Activated CD8-positive, alpha-beta memory T cell treated with anti-CD3 and anti-CD28 coated beads, Interleukin-2, amount 50 U/mL, for 1 hour (primary cell): ENCODE measurements at regions not wholly inside any gene's neighbourhood (a gene's known extent, or its start where the extent isn't known, plus 50 kb on each side); places are given as distances from the start of the nearest gene placed in this dataset.
"Not testable (repeated sequence)": the region's sequence is repeated elsewhere in the genome, so short reads cannot be mapped to it uniquely, and the experiment has no call there.

Source experiments
- DNase-seq: peaks from one replicate; pipeline ENCODE4 v3.0.0-alpha.2; 2020; ENCODE audit errors: extremely low read depth

DNA sequence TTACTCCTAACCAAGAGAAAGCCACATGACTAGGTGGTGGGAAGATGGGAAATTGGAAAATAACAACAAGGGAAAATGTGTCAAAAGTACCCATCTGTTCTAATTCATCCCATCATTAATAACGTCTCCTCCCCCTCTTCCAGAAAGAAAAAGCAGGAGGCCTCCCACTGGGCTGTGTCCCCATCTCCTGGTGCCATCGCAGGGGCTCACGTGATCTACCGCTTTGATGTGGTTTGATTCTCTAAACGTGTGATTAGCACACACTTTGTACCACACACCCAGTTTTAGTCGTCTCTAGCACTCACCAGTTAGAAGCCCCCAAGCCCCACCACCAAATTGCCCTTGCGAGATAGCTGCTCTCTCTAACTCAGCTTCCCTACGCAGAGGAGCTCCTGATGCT lies 353.6 kb downstream of the RRAGC start:
- DNase-seq = no peak

DNA sequence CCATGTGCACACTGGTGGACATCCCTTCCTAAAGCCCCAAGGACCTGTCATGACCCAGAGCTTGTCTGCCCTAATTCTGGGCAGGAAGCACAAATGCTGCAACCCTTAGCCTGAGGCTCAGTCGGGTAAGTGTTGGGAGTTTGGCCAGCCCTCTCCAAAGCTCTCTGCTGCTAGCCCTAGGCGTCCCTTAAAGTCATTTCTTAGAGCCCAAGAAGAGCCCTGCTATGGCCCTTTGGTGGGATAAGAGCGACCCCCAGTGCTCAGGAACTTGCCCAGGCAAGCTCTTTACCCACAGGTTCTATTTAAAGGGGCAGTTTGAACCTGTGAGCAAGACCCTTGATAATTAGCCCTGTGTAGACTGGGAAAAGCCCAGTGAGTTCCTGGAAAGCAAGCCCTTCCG lies 356.8 kb downstream of the RRAGC start:
- DNase-seq = no peak

- no peak for DNase-seq
Observed at GRCh38 chr1:38500891-38501290, 358.7 kb downstream of the RRAGC start.

DNA sequence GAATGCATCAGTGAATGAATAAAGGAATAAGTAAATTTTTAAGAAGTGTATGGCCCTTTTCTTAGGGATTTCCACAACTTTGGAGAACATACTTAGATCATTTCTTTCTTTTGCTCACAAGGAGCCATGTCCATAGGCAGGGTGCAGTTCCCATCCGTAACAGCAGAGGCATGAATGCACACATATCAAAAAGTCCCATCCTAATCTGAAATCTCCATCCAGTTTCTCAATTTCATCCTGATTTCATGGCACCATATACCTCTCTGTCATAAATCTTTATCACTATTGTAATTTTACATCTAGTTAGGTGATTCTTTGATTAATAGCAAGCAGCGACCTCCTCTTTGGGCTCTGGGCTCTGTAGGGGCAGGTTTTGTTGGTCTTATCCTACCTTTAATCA lies 359.2 kb downstream of the RRAGC start:
- DNase-seq = no peak

DNA sequence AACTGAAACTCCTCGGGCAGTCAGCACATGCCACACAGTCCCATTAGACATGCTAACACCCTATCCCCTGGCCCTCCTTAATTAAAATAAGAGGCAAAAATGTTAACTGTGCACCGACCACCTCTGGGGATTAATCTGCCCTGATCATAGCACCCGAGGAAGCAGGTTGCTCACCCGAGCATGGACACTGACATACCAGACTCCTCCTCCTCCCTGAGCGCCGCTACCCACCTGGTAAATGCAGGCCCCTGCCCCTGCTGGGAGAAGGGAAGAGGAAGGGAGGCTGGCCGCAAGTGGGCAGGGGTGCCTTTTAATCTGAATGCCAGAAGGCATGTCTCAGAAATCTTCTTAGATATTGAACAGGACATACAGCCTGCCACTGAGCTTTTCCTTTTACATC lies 360.9 kb downstream of the RRAGC start:
- no peak for DNase-seq

- no peak for DNase-seq
Observed at GRCh38 chr1:38497921-38498656, 361.5 kb downstream of the RRAGC start.

DNA sequence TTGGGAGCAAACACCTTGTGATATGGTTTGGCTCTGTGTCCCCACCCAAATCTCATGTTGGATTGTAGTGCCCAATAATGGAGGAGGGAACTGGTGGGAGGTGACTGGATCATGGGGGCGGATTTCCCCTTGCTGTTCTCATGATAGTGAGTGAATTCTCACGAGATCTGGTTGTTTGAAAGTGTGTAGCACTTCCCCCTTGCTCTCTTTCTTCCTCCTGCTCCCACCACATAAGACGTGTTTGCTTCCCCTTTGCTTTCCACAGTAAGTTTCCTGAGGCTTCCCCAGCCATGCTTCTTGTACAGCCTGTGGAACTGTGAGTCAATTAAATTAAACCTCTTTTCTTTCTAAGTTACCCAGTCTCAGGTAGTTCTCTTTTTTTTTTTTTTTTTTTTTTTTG lies 366.3 kb downstream of the RRAGC start:
- not testable (repeated sequence) for DNase-seq

DNA sequence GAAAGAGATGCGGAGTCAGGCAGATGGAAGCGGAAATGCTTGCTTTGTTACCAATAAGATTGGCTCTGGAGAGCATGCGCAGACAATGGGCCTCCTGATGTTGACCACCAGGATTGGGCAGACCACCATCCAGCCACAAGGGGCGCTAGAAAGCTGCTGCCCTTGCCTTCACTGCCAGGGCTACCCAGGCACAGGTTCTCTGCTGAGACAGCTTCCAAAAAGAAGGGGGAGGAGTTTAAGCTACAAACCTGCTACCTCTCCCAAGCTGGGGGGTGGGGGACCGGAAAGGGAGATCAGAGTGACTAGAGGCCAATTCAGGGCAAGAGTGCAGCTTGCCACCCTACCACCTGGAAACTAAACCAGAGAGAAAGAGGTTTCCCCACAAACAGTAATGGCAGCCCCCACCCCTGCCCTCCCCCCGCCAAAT lies 369.7 kb downstream of the RRAGC start:
- DNase-seq = no peak

- DNase-seq = no peak
Observed at GRCh38 chr1:38488162-38488898, 371.2 kb downstream of the RRAGC start.

GRCh38 chr1:38487396-38487795 lies 372.2 kb downstream of the RRAGC start:
- DNase-seq = no peak

- no peak for DNase-seq
Observed at GRCh38 chr1:38486085-38486484, 373.5 kb downstream of the RRAGC start.

DNA sequence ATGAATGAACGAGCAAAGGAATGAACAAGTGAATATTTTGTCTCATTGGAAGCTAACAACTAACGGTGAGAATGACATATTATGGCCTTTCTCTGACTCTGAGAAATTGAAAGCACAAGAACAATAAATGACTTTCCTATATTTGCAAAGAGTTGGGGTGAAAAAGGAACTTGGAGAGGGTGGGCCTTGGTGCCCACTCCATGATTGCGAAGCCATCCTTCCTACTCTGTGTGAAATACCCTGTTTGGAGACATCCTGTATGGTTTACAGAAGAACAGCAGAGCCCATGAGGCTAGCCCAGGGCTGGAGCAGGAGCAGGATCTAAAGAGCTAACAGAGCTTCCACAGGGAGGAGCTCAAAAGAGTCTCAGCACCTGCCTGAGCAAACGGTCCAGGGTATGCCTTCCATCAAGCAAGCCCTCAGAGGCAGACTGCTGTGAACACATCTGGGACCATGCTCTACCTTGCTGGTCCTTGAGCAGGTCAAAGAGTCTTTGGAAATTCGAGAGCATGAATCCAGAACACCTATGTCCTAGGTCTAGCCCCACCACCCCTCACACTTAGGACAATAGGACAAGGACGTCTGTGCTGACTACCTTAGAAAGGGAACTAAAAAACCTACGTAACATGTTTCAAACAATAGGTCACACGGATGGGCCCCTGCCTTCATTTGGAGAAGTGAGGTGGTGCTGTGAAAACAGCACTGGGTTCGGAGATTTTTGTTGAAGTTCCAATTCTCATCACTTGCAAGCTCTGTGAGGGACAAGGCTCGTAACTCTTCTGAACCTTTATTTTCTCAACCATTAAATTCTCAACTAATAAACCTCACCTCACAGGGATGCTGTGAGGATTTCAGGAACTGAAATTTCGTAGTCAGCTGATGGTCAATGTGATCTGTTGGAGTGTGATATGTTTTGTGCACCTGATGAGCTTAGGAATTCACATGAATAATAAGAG lies 377.4 kb downstream of the RRAGC start:
- DNase-seq = no peak

DNA sequence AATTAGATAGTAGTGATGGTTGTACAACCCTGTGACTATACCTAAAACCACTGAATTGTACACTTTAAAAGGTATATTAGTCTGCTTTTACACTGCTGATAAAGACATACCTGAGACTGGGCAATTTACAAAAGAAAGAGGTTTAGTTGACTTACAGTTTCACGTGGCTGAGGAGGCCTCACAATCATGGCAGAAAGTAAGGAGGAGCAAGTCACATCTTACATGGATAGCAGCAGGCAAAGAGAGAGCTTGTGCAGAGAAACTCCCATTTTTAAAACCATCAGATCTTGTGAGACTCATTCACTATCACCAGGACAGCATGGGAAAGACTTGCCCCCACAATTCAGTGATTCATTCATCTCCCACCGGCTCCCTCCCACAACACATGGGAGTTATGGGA lies 379.9 kb downstream of the RRAGC start:
- not testable (repeated sequence) for DNase-seq

- no peak for DNase-seq
Observed at GRCh38 chr1:38477811-38478210, 381.8 kb downstream of the RRAGC start.

- no peak for DNase-seq
Observed at GRCh38 chr1:38476850-38477178, 382.8 kb downstream of the RRAGC start.

GRCh38 chr1:38476111-38476849 lies 383.3 kb downstream of the RRAGC start:
- no peak for DNase-seq

DNA sequence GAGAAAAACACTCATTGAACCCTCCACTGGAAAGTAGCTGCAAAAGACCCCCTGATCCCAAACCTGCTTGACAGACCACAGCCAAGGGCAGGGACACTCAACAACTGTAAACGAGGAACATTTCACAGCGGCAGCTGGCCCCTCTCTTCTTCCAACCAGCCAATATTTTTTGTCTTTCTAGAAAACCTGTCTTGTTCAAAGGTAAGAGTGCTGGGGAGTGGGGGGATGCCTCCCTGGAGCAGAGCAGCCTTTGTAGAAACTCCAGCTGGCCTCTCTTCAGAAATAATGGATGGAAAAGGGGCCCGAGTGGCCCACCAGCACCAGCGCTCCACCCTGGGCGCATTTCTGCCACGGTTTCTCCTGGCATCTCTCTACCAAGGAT lies 384.0 kb downstream of the RRAGC start:
- DNase-seq = no peak

- no peak for DNase-seq
Observed at GRCh38 chr1:38474738-38475623, 384.6 kb downstream of the RRAGC start.

- no peak for DNase-seq
Observed at GRCh38 chr1:38466487-38466886, 393.1 kb downstream of the RRAGC start.

- DNase-seq = no peak
Observed at GRCh38 chr1:38465460-38465859, 394.1 kb downstream of the RRAGC start.
